CD14-positive monocyte (primary cell): ENCODE measurements at regions not wholly inside any gene's neighbourhood (a gene's known extent, or its start where the extent isn't known, plus 50 kb on each side); places are given as distances from the start of the nearest gene placed in this dataset.

ENCODE experiments used
- DNase-seq, 3 donors: peaks; one replicate each; pipeline ENCODE4 v3.0.0-alpha.2; 2011 to 2022
- H2AFZ ChIP-seq: 2 replicates; pipeline ENCODE4 v1.6.0; 2012; ENCODE audit warnings: mild to moderate bottlenecking, low read depth, low read length, inconsistent platforms; ENCODE audit not compliant: insufficient read depth, poor library complexity, severe bottlenecking
- H3K27ac ChIP-seq, 2 donors: 1 replicate in 1 of 2; 2 replicates in 1 of 2; pipeline ENCODE4 v1.5.1; 2012 to 2013; ENCODE audit warnings: low read length in 2 of 2, control low read depth in 1 of 2, inconsistent platforms in 1 of 2, low read depth in 1 of 2, mild to moderate bottlenecking in 1 of 2
- H3K27me3 ChIP-seq, 2 donors: one replicate each; pipeline versions ENCODE4 v1.6.0 to v1.6.1; 2011 to 2013; ENCODE audit warnings: low read length in 2 of 2; ENCODE audit not compliant: control insufficient read depth in 2 of 2, insufficient read depth in 2 of 2
- H3K36me3 ChIP-seq, 2 donors: replicated peaks in 1 of 2; 1 replicate in 1 of 2; 2 replicates in 1 of 2; pipeline versions ENCODE4 v1.5.1 to v1.6.1; 2012 to 2013; ENCODE audit warnings: low read length in 2 of 2, control low read depth in 1 of 2, inconsistent platforms in 1 of 2, mild to moderate bottlenecking in 1 of 2; ENCODE audit not compliant: insufficient read depth in 2 of 2, control insufficient read depth in 1 of 2
- H3K4me1 ChIP-seq, 2 donors: 1 replicate in 1 of 2; 2 replicates in 1 of 2; pipeline versions ENCODE4 v1.5.1 to v1.6.1; 2012 to 2013; ENCODE audit warnings: low read length in 2 of 2, control low read depth in 1 of 2, inconsistent platforms in 1 of 2, mild to moderate bottlenecking in 1 of 2, moderate library complexity in 1 of 2; ENCODE audit not compliant: insufficient read depth in 2 of 2, control insufficient read depth in 1 of 2
- H3K4me2 ChIP-seq: replicated peaks from 2 replicates; pipeline ENCODE3; 2012; ENCODE audit warnings: low read length, moderate library complexity, mild to moderate bottlenecking; ENCODE audit not compliant: poor library complexity, severe bottlenecking; ENCODE audit errors: extremely low read depth
- H3K4me3 ChIP-seq, 3 experiments: fragments of 200-600 bp in 1 of 3; sonication (generic) in 1 of 3; replicated peaks in 1 of 3; 1 replicate in 2 of 3; 2 replicates in 1 of 3; pipeline ENCODE4 v1.5.1; 2011 to 2013; ENCODE audit warnings: low read length in 3 of 3, mild to moderate bottlenecking in 3 of 3, control low read depth in 2 of 3, low read depth in 2 of 3, inconsistent platforms in 1 of 3, moderate library complexity in 1 of 3
- H3K79me2 ChIP-seq: 2 replicates; pipeline ENCODE4 v1.6.0; 2012; ENCODE audit warnings: mild to moderate bottlenecking, control low read depth, inconsistent platforms, low read length, moderate library complexity; ENCODE audit not compliant: insufficient read depth
- H3K9ac ChIP-seq: 2 replicates; pipeline ENCODE4 v1.6.0; 2017; ENCODE audit warnings: low read length, mild to moderate bottlenecking; ENCODE audit not compliant: insufficient read depth, poor library complexity, severe bottlenecking
- H3K9me3 ChIP-seq, 2 donors: replicated peaks in 1 of 2; 1 replicate in 1 of 2; 2 replicates in 1 of 2; pipeline versions ENCODE4 v1.5.1 to v1.6.1; 2012 to 2013; ENCODE audit warnings: low read length in 2 of 2, control low read depth in 1 of 2; ENCODE audit not compliant: control insufficient read depth in 1 of 2, insufficient read depth in 1 of 2
- H4K20me1 ChIP-seq: 2 replicates; pipeline ENCODE4 v1.6.0; 2012; ENCODE audit warnings: mild to moderate bottlenecking, low read length, control low read depth, moderate library complexity; ENCODE audit not compliant: insufficient read depth
- H3K27ac Mint-ChIP-seq, 7 donors: one replicate each; pipeline ENCODE4 v1.8.0; 2020; ENCODE audit warnings: mild to moderate bottlenecking in 7 of 7, mixed read lengths in 7 of 7, moderate library complexity in 6 of 7, inconsistent platforms in 2 of 7
- H3K27me3 Mint-ChIP-seq, 3 donors: one replicate each; pipeline ENCODE4 v1.8.0; 2021 to 2022; ENCODE audit warnings: low read depth in 3 of 3, mild to moderate bottlenecking in 3 of 3, mixed read lengths in 3 of 3, moderate library complexity in 3 of 3, inconsistent platforms in 1 of 3
- H3K36me3 Mint-ChIP-seq, 2 donors: one replicate each; pipeline ENCODE4 v1.8.0; 2020; ENCODE audit warnings: mixed read lengths in 2 of 2, inconsistent platforms in 1 of 2, mild to moderate bottlenecking in 1 of 2
- H3K4me1 Mint-ChIP-seq: one replicate; pipeline ENCODE4 v1.8.0; 2020; ENCODE audit warnings: mild to moderate bottlenecking, mixed read lengths
- H3K4me3 Mint-ChIP-seq, 2 donors: one replicate each; pipeline ENCODE4 v1.8.0; 2020; ENCODE audit warnings: mild to moderate bottlenecking in 2 of 2, mixed read lengths in 2 of 2, moderate library complexity in 1 of 2
- H3K9me3 Mint-ChIP-seq, 7 donors: one replicate each; pipeline ENCODE4 v1.8.0; 2020 to 2022; ENCODE audit warnings: mixed read lengths in 7 of 7, mild to moderate bottlenecking in 6 of 7, moderate library complexity in 6 of 7, inconsistent platforms in 2 of 7
- CTCF ChIP-seq: fragments of 200-600 bp; IDR thresholded peaks from one replicate; pipeline ENCODE4 v1.8.0; 2022; ENCODE audit warnings: antibody characterized with exemption, mild to moderate bottlenecking
- WGBS: methylation state at CpG from one replicate; pipeline ENCODE4 v1.1.5; 2013; ENCODE audit warnings: missing lambda C conversion rate; ENCODE audit not compliant: insufficient coverage; 5-methylcytosine and 5-hydroxymethylcytosine counted together
- intact Hi-C, 2 donors: fragments of 100-400 bp; cut with micrococcal nuclease; formaldehyde crosslinking; loops; one replicate each; pipeline versions ENCODE4 v1.15.0 to v1.15.1; 2023

GRCh38 chr9:79889369-79889768 is 317.6 kb downstream of the TLE4 start:
- H3K4me2 ChIP-seq: no peak overlapping the region
- H3K36me3 ChIP-seq: no peaks in the 10 kb centered on the region
- H4K20me1 ChIP-seq: no peaks in the 10 kb centered on the region
- H3K27me3 ChIP-seq: peaks cover 0 to 4% of the 10 kb centered on the region in 2 donors
- H3K9me3 ChIP-seq: no peaks in the 10 kb centered on the region
- H3K9ac ChIP-seq: no peak overlapping the region
- H3K27me3 Mint-ChIP-seq: peaks cover 1 to 5% (median 3%) of the 10 kb centered on the region in 3 donors
- no peaks in the 10 kb centered on the region for H3K36me3 Mint-ChIP-seq
- H2AFZ ChIP-seq: no peak overlapping the region
- no peaks in the 10 kb centered on the region for H3K4me1 ChIP-seq
- no peak for DNase-seq
- H3K4me3 Mint-ChIP-seq: no peak overlapping the region
- no peak overlapping the region for H3K27ac Mint-ChIP-seq
- no peak overlapping the region for H3K27ac ChIP-seq
- H3K4me3 ChIP-seq: no peak overlapping the region
- peaks cover 0 to 2% (median 0%) of the 10 kb centered on the region in 7 donors for H3K9me3 Mint-ChIP-seq
- no peak for TF ChIP-seq CTCF
- peaks cover 4% of the 10 kb centered on the region for H3K4me1 Mint-ChIP-seq
- intact Hi-C loops: no loop called here
- H3K79me2 ChIP-seq: no peaks in the 10 kb centered on the region

- WGBS: 80% methylated on average over 1 of the region's 6 CpGs
- peak overlapping the region in 1 of 7 donors; percentile 46 for H3K27ac Mint-ChIP-seq
- H3K27me3 Mint-ChIP-seq: peaks cover 5 to 13% (median 8%) of the 10 kb centered on the region in 3 donors
- H3K36me3 ChIP-seq: no peaks in the 10 kb centered on the region
- no peak overlapping the region for H2AFZ ChIP-seq
- H3K27me3 ChIP-seq: peaks cover 3 to 4% of the 10 kb centered on the region in 2 donors
- no peaks in the 10 kb centered on the region for H4K20me1 ChIP-seq
- no peaks in the 10 kb centered on the region for H3K79me2 ChIP-seq
- H3K4me2 ChIP-seq: no peak overlapping the region
- H3K4me1 ChIP-seq: no peaks in the 10 kb centered on the region
- intact Hi-C loops: no loop called here
- H3K4me3 Mint-ChIP-seq: peak overlapping the region in 1 of 2 donors; percentile 26
- no peak for DNase-seq
- H3K27ac ChIP-seq: no peak overlapping the region
- no peak for TF ChIP-seq CTCF
- H3K9ac ChIP-seq: no peak overlapping the region
- peaks cover 0 to 2% (median 0%) of the 10 kb centered on the region in 7 donors for H3K9me3 Mint-ChIP-seq
- H3K4me1 Mint-ChIP-seq: peaks cover 26% of the 10 kb centered on the region
- no peaks in the 10 kb centered on the region for H3K9me3 ChIP-seq
- no peaks in the 10 kb centered on the region for H3K36me3 Mint-ChIP-seq
- H3K4me3 ChIP-seq: no peak overlapping the region
These were observed 313.5 kb downstream of the TLE4 start for GRCh38 chr9:79885093-79885857.
